Liver (tissue), 8 donors: ENCODE measurements at regions not wholly inside any gene's neighbourhood (a gene's known extent, or its start where the extent isn't known, plus 50 kb on each side); places are given as distances from the start of the nearest gene placed in this dataset.

Experiments
- DNase-seq: peaks from one replicate; pipeline ENCODE4 v3.0.0-alpha.2; 2017; ENCODE audit warnings: low spot score
- H3K27ac ChIP-seq, 2 donors: one replicate each; pipeline ENCODE4 v1.7.0; 2013; ENCODE audit warnings: inconsistent platforms in 2 of 2, low read length in 2 of 2, control low read depth in 1 of 2, low read depth in 1 of 2, mild to moderate bottlenecking in 1 of 2
- H3K27me3 ChIP-seq, 4 donors: one replicate each; pipeline versions ENCODE4 v1.6.1 to v1.7.0; 2013; ENCODE audit warnings: low read length in 3 of 4, inconsistent platforms in 1 of 4, mild to moderate bottlenecking in 1 of 4, moderate library complexity in 1 of 4; ENCODE audit not compliant: control insufficient read depth in 4 of 4, insufficient read depth in 4 of 4
- H3K36me3 ChIP-seq, 4 donors: one replicate each; pipeline versions ENCODE4 v1.6.1 to v1.7.0; 2013; ENCODE audit warnings: low read length in 3 of 4, mild to moderate bottlenecking in 3 of 4, low read depth in 1 of 4, moderate library complexity in 1 of 4; ENCODE audit not compliant: control insufficient read depth in 4 of 4, insufficient read depth in 3 of 4
- H3K4me1 ChIP-seq, 4 donors: one replicate each; pipeline versions ENCODE4 v1.6.1 to v1.7.0; 2013; ENCODE audit warnings: low read length in 3 of 4, mild to moderate bottlenecking in 3 of 4, moderate library complexity in 1 of 4; ENCODE audit not compliant: control insufficient read depth in 4 of 4, insufficient read depth in 4 of 4
- H3K4me3 ChIP-seq, 3 donors: one replicate each; pipeline versions ENCODE4 v1.6.1 to v1.7.0; 2013; ENCODE audit warnings: low read length in 3 of 3, control low read depth in 1 of 3, low read depth in 1 of 3, mild to moderate bottlenecking in 1 of 3
- H3K9ac ChIP-seq, 2 donors: one replicate each; pipeline ENCODE4 v1.7.0; 2013; ENCODE audit warnings: low read length in 2 of 2, mild to moderate bottlenecking in 2 of 2, moderate library complexity in 2 of 2, control low read depth in 1 of 2, low read depth in 1 of 2
- H3K9me3 ChIP-seq, 4 donors: one replicate each; pipeline versions ENCODE4 v1.6.1 to v1.7.0; 2013; ENCODE audit warnings: low read length in 3 of 4; ENCODE audit not compliant: control insufficient read depth in 4 of 4
- ATF3 ChIP-seq: IDR thresholded peaks from 2 replicates; pipeline ENCODE4 v1.6.1; 2016; ENCODE audit warnings: antibody characterized with exemption
- CTCF ChIP-seq: fragments of 150-350 bp; IDR thresholded peaks from 2 replicates; pipeline ENCODE4 v1.5.1; 2017; ENCODE audit warnings: improper control_type of control experiment, low read depth, low read length; ENCODE audit not compliant: missing input control
- EGR1 ChIP-seq, 2 donors: IDR thresholded peaks; 2 replicates each; pipeline ENCODE4 v1.6.1; 2016 to 2018; ENCODE audit warnings: antibody characterized with exemption in 2 of 2, low read depth in 2 of 2
- FOXA1 ChIP-seq: IDR thresholded peaks from 2 replicates; pipeline ENCODE4 v1.6.1; 2016; ENCODE audit warnings: antibody characterized with exemption
- FOXA2 ChIP-seq: IDR thresholded peaks from 2 replicates; pipeline ENCODE4 v1.6.1; 2016; ENCODE audit warnings: antibody characterized with exemption
- GABPA ChIP-seq, 2 donors: IDR thresholded peaks in 1 of 2; conservative IDR thresholded peaks in 1 of 2; 2 replicates each; pipeline ENCODE4 v1.6.1; 2016; ENCODE audit warnings: antibody characterized with exemption in 2 of 2, mild to moderate bottlenecking in 1 of 2, moderate library complexity in 1 of 2
- HNF4A ChIP-seq, 2 donors: conservative IDR thresholded peaks; 2 replicates each; pipeline ENCODE4 v1.6.1; 2016; ENCODE audit warnings: antibody characterized with exemption in 2 of 2, mild to moderate bottlenecking in 2 of 2
- HNF4G ChIP-seq: IDR thresholded peaks from 2 replicates; pipeline ENCODE4 v1.6.1; 2016; ENCODE audit warnings: antibody characterized with exemption
- JUND ChIP-seq, 2 donors: IDR thresholded peaks; 2 replicates each; pipeline ENCODE4 v1.6.1; 2016; ENCODE audit warnings: antibody characterized with exemption in 2 of 2
- NR2F2 ChIP-seq: IDR thresholded peaks from 2 replicates; pipeline ENCODE4 v1.6.1; 2016; ENCODE audit warnings: antibody characterized with exemption
- RAD21 ChIP-seq, 2 donors: IDR thresholded peaks; 2 replicates each; pipeline ENCODE4 v1.6.1; 2016; ENCODE audit warnings: antibody characterized with exemption in 2 of 2, mild to moderate bottlenecking in 2 of 2
- RXRA ChIP-seq, 2 donors: IDR thresholded peaks; 2 replicates each; pipeline ENCODE4 v1.6.1; 2017 to 2018; ENCODE audit warnings: antibody characterized with exemption in 2 of 2, mild to moderate bottlenecking in 1 of 2
- SP1 ChIP-seq: IDR thresholded peaks from 2 replicates; pipeline ENCODE4 v1.6.1; 2018; ENCODE audit warnings: antibody characterized with exemption, mild to moderate bottlenecking
- TAF1 ChIP-seq: conservative IDR thresholded peaks from 2 replicates; pipeline ENCODE4 v1.6.1; 2016; ENCODE audit warnings: antibody characterized with exemption, mild to moderate bottlenecking
- YY1 ChIP-seq: IDR thresholded peaks from 2 replicates; pipeline ENCODE4 v1.6.1; 2016; ENCODE audit warnings: antibody characterized with exemption, mild to moderate bottlenecking
- WGBS: extraction: QIAGEN DNeasy Blood & Tissue Kit; methylation state at CpG from one replicate; pipeline ENCODE4 v1.1.7; 2013; 5-methylcytosine and 5-hydroxymethylcytosine counted together
- TF ChIP-seq, protein P1 (sequence below): IDR thresholded peaks from 2 replicates; pipeline ENCODE4 v1.6.1; 2016; ENCODE audit warnings: antibody characterized with exemption
- TF ChIP-seq, protein P2 (sequence below): IDR thresholded peaks from 2 replicates; pipeline ENCODE4 v1.6.1; 2016; ENCODE audit warnings: antibody characterized with exemption
- TF ChIP-seq, protein P3 (sequence below): IDR thresholded peaks from 2 replicates; pipeline ENCODE4 v1.6.1; 2016; ENCODE audit warnings: antibody characterized with exemption, mild to moderate bottlenecking
- donor health status: healthy.
- donor health status: healthy.
- donor health status: healthy.
- donor health status: healthy.
- donor health status: healthy.

GRCh38 chr2:188647430-188648070 is 326.6 kb upstream of the COL3A1 start (continued):
- no peak for TF ChIP-seq RAD21 (IDR thresholded peaks at IDR 0.05)
- no peak for TF ChIP-seq FOXA2
- TF ChIP-seq, protein P1, sequence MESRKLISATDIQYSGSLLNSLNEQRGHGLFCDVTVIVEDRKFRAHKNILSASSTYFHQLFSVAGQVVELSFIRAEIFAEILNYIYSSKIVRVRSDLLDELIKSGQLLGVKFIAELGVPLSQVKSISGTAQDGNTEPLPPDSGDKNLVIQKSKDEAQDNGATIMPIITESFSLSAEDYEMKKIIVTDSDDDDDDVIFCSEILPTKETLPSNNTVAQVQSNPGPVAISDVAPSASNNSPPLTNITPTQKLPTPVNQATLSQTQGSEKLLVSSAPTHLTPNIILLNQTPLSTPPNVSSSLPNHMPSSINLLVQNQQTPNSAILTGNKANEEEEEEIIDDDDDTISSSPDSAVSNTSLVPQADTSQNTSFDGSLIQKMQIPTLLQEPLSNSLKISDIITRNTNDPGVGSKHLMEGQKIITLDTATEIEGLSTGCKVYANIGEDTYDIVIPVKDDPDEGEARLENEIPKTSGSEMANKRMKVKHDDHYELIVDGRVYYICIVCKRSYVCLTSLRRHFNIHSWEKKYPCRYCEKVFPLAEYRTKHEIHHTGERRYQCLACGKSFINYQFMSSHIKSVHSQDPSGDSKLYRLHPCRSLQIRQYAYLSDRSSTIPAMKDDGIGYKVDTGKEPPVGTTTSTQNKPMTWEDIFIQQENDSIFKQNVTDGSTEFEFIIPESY, result no peak
- no peak for TF ChIP-seq SP1
- no peak for TF ChIP-seq RXRA (IDR thresholded peaks at IDR 0.05)
- TF ChIP-seq ATF3, result no peak

GRCh38 chr2:188659656-188660406 is 314.3 kb upstream of the COL3A1 start:
- H3K4me1 ChIP-seq, result no peaks in the 10 kb centered on the region
- no peak overlapping the region for H3K4me3 ChIP-seq
- no peaks in the 10 kb centered on the region for H3K27me3 ChIP-seq
- H3K9ac ChIP-seq, result no peak overlapping the region
- 96% methylated on average over 1 of the region's 1 CpG for WGBS
- H3K9me3 ChIP-seq, result no peaks in the 10 kb centered on the region
- H3K36me3 ChIP-seq, result no peaks in the 10 kb centered on the region
- DNase-seq, result no peak
- no peak overlapping the region for H3K27ac ChIP-seq
- TF ChIP-seq SP1 (no peak), HNF4G (no peak), TAF1 (no peak), GABPA (IDR thresholded peaks at IDR 0.05 in 1 of 2, conservative IDR thresholded peaks at IDR 0.05 in 1 of 2) (no peak), NR2F2 (no peak)
- TF ChIP-seq, protein P2, sequence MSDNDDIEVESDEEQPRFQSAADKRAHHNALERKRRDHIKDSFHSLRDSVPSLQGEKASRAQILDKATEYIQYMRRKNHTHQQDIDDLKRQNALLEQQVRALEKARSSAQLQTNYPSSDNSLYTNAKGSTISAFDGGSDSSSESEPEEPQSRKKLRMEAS, result no peak

- Histone ChIP-seq H3K9ac (no peak overlapping the region), H3K27me3 (no peaks in the 10 kb centered on the region), H3K36me3 (no peaks in the 10 kb centered on the region), H3K9me3 (no peaks in the 10 kb centered on the region), H3K27ac (no peak overlapping the region), H3K4me3 (no peak overlapping the region), H3K4me1 (no peaks in the 10 kb centered on the region)
- WGBS, result 74% methylated on average over 2 of the region's 2 CpGs
- TF ChIP-seq HNF4A (conservative IDR thresholded peaks at IDR 0.05) (no peak), YY1 (no peak), GABPA (IDR thresholded peaks at IDR 0.05 in 1 of 2, conservative IDR thresholded peaks at IDR 0.05 in 1 of 2) (no peak), ATF3 (no peak), SP1 (no peak), TAF1 (no peak), CTCF (no peak), NR2F2 (no peak), EGR1 (IDR thresholded peaks at IDR 0.05; ENCODE audit: low read depth in 2 of 2) (no peak), RAD21 (IDR thresholded peaks at IDR 0.05) (no peak), RXRA (IDR thresholded peaks at IDR 0.05) (no peak), HNF4G (no peak), FOXA1 (no peak), FOXA2 (no peak), JUND (IDR thresholded peaks at IDR 0.05) (no peak)
- TF ChIP-seq, protein P3, sequence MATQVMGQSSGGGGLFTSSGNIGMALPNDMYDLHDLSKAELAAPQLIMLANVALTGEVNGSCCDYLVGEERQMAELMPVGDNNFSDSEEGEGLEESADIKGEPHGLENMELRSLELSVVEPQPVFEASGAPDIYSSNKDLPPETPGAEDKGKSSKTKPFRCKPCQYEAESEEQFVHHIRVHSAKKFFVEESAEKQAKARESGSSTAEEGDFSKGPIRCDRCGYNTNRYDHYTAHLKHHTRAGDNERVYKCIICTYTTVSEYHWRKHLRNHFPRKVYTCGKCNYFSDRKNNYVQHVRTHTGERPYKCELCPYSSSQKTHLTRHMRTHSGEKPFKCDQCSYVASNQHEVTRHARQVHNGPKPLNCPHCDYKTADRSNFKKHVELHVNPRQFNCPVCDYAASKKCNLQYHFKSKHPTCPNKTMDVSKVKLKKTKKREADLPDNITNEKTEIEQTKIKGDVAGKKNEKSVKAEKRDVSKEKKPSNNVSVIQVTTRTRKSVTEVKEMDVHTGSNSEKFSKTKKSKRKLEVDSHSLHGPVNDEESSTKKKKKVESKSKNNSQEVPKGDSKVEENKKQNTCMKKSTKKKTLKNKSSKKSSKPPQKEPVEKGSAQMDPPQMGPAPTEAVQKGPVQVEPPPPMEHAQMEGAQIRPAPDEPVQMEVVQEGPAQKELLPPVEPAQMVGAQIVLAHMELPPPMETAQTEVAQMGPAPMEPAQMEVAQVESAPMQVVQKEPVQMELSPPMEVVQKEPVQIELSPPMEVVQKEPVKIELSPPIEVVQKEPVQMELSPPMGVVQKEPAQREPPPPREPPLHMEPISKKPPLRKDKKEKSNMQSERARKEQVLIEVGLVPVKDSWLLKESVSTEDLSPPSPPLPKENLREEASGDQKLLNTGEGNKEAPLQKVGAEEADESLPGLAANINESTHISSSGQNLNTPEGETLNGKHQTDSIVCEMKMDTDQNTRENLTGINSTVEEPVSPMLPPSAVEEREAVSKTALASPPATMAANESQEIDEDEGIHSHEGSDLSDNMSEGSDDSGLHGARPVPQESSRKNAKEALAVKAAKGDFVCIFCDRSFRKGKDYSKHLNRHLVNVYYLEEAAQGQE, result no peak
- TF ChIP-seq, protein P2, result no peak
- TF ChIP-seq, protein P1, result no peak
- no peak for DNase-seq
Measured at GRCh38 chr2:188663301-188663700, 310.9 kb upstream of the COL3A1 start.
